Activated T-cell treated with anti-CD3 and anti-CD28 coated beads, Interleukin-2, amount 50 U/mL, for 1 hour (primary cell): ENCODE measurements at regions not wholly inside any gene's neighbourhood (a gene's known extent, or its start where the extent isn't known, plus 50 kb on each side); places are given as distances from the start of the nearest gene placed in this dataset.
"Not testable (repeated sequence)": the region's sequence is repeated elsewhere in the genome, so short reads cannot be mapped to it uniquely, and the experiment has no call there.

Source experiments
- DNase-seq: peaks from one replicate; pipeline ENCODE4 v3.0.0-alpha.2; 2020

DNA sequence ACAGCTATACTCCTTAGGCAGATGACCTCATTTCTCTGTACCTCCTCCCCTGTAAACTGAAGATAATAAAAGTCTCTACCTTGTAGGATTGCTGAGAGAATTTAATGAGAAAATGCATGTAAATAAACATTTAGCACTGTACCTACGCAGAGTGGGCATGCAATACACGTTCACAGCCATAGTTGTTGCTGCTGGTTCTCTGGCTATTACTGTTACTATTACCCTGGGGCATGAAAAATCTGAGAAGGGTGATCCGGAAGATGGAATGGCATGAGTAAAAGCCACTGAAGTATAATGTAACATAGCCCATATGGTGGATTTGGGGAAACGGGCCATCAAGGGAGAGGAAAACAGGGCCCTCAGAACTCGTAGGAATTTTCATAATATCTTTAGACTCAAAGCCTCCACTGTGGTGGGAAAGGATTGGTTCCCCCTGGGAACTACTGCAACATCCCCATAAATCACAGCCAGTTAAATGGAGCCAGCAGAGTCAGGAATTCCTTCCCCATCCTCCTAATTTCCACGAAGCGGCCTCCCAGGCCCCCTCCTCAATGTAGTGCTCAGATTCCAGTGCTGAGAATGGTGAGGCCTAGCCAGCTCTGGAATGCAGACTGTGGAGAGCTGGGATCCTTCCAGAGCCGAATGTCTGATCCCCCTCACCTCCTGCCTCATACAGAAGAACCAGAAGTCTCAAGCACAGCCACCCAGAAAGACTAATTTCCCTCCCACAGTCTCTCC is 205.3 kb downstream of the MN1 start:
- DNase-seq: no peak

- no peak for DNase-seq
Observed at GRCh38 chr22:27597703-27598444, 203.7 kb downstream of the MN1 start.

GRCh38 chr22:27598792-27599191 is 202.8 kb downstream of the MN1 start:
- DNase-seq: no peak

- DNase-seq: no peak
Observed at GRCh38 chr22:27601195-27601594, 200.4 kb downstream of the MN1 start.

DNA sequence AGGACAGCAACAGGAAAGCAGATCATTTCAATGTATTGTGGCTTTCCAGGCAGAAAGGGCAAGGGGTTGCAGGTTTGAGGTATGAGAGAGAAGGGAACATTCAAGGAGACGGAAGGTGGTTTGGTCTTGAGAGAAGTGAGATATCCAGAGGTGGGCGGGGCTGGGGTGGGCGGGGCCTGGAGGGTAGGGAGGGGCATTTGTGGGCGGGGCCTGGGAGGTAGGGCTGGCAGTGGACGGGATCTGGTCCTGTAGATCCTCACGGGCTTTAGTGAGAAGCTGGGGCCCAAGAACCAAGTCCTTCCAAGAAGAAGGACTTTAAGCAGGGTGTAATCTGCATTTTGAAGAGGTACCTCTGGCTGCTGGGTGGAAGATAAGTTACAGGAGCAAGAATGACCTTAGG is 199.2 kb downstream of the MN1 start:
- no peak for DNase-seq

DNA sequence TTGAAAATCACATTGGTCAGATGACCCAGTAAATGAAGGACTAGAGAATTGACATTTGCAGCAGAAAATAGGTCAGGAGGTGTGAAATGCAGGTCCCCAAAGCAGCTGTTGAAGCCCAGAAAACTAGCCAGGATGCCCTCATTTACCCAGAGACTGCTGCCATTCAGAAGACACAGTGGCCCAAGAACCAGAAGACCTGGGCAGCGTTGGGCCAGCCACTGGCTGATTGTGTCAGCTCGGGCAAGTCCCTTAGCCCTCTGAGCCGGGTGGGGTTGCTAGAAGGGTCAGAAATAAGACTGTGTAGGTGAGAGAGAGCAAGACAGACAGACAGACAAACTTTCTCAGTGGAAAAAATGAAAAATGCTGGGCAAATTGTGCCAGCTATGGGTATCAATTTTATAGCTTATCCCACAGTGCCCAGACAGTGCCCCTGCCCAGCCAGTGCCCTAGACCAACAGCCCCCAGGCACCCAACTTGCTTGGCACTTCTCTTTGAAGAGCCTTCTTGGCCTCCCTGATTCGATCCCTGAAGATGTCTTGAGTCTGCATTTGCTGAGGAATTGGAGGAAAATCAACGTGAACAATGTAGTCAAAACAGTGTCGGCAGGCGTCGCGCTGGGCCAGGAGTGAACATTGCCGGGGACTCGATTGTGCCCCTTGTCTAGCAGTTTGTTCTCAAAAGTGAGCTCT is 198.3 kb downstream of the MN1 start:
- DNase-seq: no peak

DNA sequence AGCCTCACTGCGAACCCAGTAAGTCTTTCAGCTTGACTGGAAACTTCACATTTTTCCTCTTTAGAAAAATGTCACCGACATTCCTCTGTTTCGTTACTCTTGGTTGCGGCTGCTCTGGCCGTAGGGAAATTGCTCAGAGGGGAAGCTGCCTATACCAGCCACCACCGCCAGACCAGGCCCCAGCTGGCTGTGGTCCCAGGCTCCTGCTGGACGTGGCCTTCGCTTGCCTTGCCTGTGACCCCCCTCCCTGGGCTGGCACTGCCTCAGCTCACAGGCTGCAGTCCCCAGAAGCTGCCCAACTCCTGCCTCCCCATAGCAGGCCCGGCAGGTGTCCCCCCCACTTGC is 197.8 kb downstream of the MN1 start:
- DNase-seq: no peak

DNA sequence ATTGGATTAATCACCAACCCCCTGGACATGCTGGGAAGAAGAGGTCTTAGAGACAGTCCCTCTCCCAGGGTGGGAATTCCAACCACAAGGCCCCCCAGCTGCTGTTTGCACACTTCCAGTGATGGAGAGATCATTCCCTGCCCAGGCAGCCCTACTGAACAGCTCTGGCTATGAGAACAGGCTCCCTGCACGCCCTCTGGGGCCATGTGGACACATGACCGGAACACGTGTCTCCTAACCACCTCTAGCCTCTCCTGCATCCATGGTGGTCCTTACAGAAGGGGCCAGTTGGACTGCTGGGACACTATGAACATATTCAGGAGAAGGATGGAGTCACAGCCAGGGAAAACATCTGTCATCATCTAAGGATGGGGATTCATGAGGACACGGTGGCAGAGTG is 196.2 kb downstream of the MN1 start:
- no peak for DNase-seq

- not testable (repeated sequence) for DNase-seq
Observed at GRCh38 chr22:27607750-27608149, 193.8 kb downstream of the MN1 start.

GRCh38 chr22:27609451-27609888 is 192.1 kb downstream of the MN1 start:
- no peak for DNase-seq

GRCh38 chr22:27610164-27610563 is 191.4 kb downstream of the MN1 start:
- not testable (repeated sequence) for DNase-seq

GRCh38 chr22:27610863-27611786 is 190.4 kb downstream of the MN1 start:
- DNase-seq: no peak

GRCh38 chr22:27612115-27612514 is 189.4 kb downstream of the MN1 start:
- no peak for DNase-seq

- no peak for DNase-seq
Observed at GRCh38 chr22:27613099-27614005, 188.2 kb downstream of the MN1 start.

DNA sequence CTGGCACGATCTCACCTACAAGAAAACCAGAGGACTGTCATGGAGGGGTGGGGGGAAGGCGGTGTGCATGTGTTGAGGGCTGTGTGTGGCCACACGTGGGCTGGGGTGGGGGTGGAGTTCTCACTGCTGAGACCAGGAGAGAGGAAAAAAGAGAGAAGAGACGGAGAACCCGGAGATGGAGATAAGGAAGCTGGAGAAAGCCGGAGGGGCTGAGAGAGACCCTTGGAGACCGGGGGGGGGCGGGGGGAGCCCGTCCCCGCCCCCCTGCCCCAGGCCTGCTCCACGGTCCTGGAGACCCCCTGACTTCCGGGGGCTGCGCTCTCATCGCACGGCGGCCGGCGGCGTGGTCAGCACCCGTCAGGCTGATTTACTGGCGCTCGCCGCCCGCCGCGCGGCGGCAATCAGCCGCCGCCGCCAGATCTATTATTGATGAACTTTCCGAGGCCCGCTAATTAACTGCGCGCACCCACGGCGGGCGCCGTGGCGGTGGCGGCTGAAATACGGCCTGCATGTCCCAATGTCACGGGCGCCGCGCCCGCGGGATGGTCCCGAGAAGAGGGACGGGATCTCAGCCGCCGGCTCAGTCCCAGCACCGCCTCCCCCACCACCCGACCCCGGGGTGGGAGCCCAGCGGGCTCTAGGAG is 187.4 kb downstream of the MN1 start:
- no peak for DNase-seq

GRCh38 chr22:27614650-27615007 is 186.9 kb downstream of the MN1 start:
- no peak for DNase-seq

- no peak for DNase-seq
Observed at GRCh38 chr22:27615408-27615807, 186.1 kb downstream of the MN1 start.

DNA sequence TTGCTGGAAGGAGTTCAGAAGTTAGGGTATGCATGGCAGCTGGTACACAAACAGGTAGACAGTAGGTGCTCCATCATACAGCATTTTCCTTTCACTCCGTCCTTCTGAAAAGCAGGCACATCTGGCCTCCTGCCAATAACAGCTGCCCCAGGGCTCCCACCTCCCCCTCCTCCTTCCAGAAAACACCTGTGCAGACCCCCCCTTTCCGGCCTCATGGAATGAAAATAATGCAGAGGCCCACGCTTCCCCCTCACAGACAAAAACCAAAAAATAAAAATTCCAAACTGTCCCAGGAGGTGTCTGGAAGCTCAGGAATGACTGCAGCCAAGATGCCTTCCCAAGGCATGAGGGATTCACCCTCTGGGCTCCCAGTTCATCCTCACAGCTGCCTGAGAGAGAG is 185.5 kb downstream of the MN1 start:
- no peak for DNase-seq

GRCh38 chr22:27617214-27617881 is 184.2 kb downstream of the MN1 start:
- no peak for DNase-seq

DNA sequence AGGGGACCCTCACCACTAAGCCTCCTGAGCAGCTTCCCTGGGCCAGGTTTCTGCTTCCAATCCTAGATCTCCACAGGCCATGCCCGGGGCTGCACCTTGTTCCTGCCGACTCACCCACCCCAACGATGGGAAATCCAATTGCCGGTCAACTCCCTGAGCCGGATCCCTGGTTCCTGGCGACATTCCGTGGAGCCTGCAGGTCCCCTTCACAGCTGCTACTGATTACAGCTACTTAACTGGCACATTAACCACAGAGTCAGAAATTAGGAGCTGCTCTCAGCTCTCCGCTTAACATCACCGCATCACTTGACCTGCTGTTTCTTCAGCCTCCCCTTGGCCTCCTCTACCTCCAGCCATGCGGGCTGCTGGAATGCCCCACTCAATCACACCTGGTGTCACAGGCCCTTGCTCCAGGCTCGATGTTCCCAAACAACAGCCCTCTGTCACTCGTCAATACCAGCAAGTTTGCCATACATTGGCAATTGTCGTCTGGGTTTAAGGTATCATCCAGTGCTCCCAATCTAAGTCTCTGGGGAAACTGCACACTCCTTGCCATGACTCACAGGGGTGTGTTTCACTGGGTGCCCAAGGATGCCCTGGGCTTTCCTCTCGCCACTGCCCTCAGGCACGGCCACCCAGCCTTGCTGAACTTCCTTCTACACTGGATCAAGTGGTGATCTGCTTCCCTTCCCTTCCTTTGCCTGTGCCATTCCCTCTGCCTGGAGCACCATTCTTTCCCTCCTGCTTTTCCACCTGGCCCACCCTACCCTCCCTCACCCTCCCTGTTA is 181.0 kb downstream of the MN1 start:
- no peak for DNase-seq
